ENCODE measurements at regions not wholly inside any gene's neighbourhood (a gene's known extent, or its start where the extent isn't known, plus 50 kb on each side); places are given as distances from the start of the nearest gene placed in this dataset.

- no peak for TF ChIP-seq CTCF (IDR thresholded peaks at IDR 0.05; ENCODE audit: insufficient read depth, low read length, poor library complexity, severe bottlenecking)
- no peak for TF ChIP-seq EZH2phosphoT487 (conservative IDR thresholded peaks at IDR 0.05; ENCODE audit: low read length)
Observed at GRCh38 chr12:93202688-93203087, 175.0 kb upstream of the NUDT4 start.

All from SU-DHL-6 (cell line).